SK-N-SH (cell line): ENCODE measurements at regions not wholly inside any gene's neighbourhood (a gene's known extent, or its start where the extent isn't known, plus 50 kb on each side); places are given as distances from the start of the nearest gene placed in this dataset.

Experiments used
- CTCF ChIP-seq: fragments of 200-600 bp; sonication (generic); IDR thresholded peaks from 2 replicates; pipeline ENCODE4 v1.6.1; 2017; ENCODE audit warnings: antibody characterized with exemption, mild to moderate bottlenecking, moderate library complexity
- EP300 ChIP-seq, 2 experiments: IDR thresholded peaks; 2 replicates each; pipeline versions ENCODE4 v1.4.0 to v1.6.1; 2012; ENCODE audit warnings: borderline replicate concordance in 1 of 2, low read depth in 1 of 2, low read length in 1 of 2
- GABPA ChIP-seq: IDR thresholded peaks from 2 replicates; pipeline ENCODE4 v1.4.0; 2012; ENCODE audit warnings: low read depth, mild to moderate bottlenecking
- POLR2AphosphoS5 ChIP-seq: IDR thresholded peaks from 2 replicates; pipeline ENCODE4 v1.6.1; 2012; ENCODE audit warnings: low read depth, low read length
- SMC3 ChIP-seq: IDR thresholded peaks from 2 replicates; pipeline ENCODE4 v1.6.1; 2012; ENCODE audit warnings: low read depth, low read length, improper control_type of control experiment
- TAF1 ChIP-seq: IDR thresholded peaks from 2 replicates; pipeline ENCODE4 v1.6.1; 2012; ENCODE audit warnings: low read depth, mild to moderate bottlenecking, low read length, moderate library complexity, borderline replicate concordance
- USF1 ChIP-seq: IDR thresholded peaks from 2 replicates; pipeline ENCODE4 v1.4.0; 2012; ENCODE audit warnings: low read depth, borderline replicate concordance
- USF2 ChIP-seq: fragments of 150-350 bp; IDR thresholded peaks from 2 replicates; pipeline ENCODE4 v1.6.1; 2017; ENCODE audit warnings: antibody characterized with exemption, low read length, low read depth, borderline replicate concordance

GRCh38 chr4:132770776-132771175 is 378.3 kb upstream of the PCDH10 start:
- TF ChIP-seq USF1, result no peak
- TF ChIP-seq SMC3, result no peak
- no peak for TF ChIP-seq USF2
- no peak for TF ChIP-seq POLR2AphosphoS5
- no peak for TF ChIP-seq GABPA
- no peak for TF ChIP-seq TAF1
- TF ChIP-seq CTCF, result no peak
- no peak for TF ChIP-seq EP300 (IDR thresholded peaks at IDR 0.05; ENCODE audit: borderline replicate concordance in 1 of 2, low read depth in 1 of 2, low read length in 1 of 2)
